C4-2B (cell line): ENCODE measurements at regions not wholly inside any gene's neighbourhood (a gene's known extent, or its start where the extent isn't known, plus 50 kb on each side); places are given as distances from the start of the nearest gene placed in this dataset.

Experiments
- CTCF ChIP-seq: fragments of 450-650 bp; conservative IDR thresholded peaks from 2 replicates; pipeline ENCODE4 v1.5.1; 2017; ENCODE audit warnings: mild to moderate bottlenecking
- ZFX ChIP-seq: fragments of 450-650 bp; IDR thresholded peaks from 2 replicates; pipeline ENCODE4 v1.6.1; 2017

- TF ChIP-seq CTCF (no peak), ZFX (no peak)
Observed at GRCh38 chr22:34324763-34325162, 404.5 kb upstream of the LARGE1 start.
